ENCODE measurements at regions not wholly inside any gene's neighbourhood (a gene's known extent, or its start where the extent isn't known, plus 50 kb on each side); places are given as distances from the start of the nearest gene placed in this dataset.

GRCh38 chr12:116393859-116394650, 116.6 kb upstream of the MED13L start:
- 70 to 94% (median 79%) methylated on average over 14 of the region's 14 CpGs for WGBS, 3 donors

GRCh38 chr12:116395396-116395795, 117.9 kb upstream of the MED13L start:
- no peak overlapping the region for H3K27ac ChIP-seq (ENCODE audit: low read depth, low read length)
- WGBS, 3 donors, result 0 to 90% (median 46%) methylated on average over 1 of the region's 1 CpG

More at GRCh38 chr12:116393859-116394650, 116.6 kb upstream of the MED13L start:
- no peak overlapping the region for H3K27ac ChIP-seq (ENCODE audit: low read depth, low read length)

GRCh38 chr12:116397148-116397547, 119.7 kb upstream of the MED13L start:
- H3K27ac ChIP-seq (ENCODE audit: low read depth, low read length), result no peak overlapping the region
- 59 to 95% (median 82%) methylated on average over 3 of the region's 3 CpGs for WGBS, 3 donors

- no peak overlapping the region for H3K27ac ChIP-seq (ENCODE audit: low read depth, low read length)
Measured at GRCh38 chr12:116398193-116398592, 120.7 kb upstream of the MED13L start.

- no peak overlapping the region for H3K27ac ChIP-seq (ENCODE audit: low read depth, low read length)
- WGBS, 3 donors, result 90 to 95% (median 93%) methylated on average over 1 of the region's 1 CpG
Measured at GRCh38 chr12:116399055-116399454, 121.6 kb upstream of the MED13L start.

GRCh38 chr12:116400636-116401372, 123.3 kb upstream of the MED13L start:
- H3K27ac ChIP-seq (ENCODE audit: low read depth, low read length), result no peak overlapping the region
- WGBS, 3 donors, result 44 to 83% (median 66%) methylated on average over 4 of the region's 4 CpGs

- WGBS, 3 donors, result 80 to 89% (median 82%) methylated on average over 3 of the region's 3 CpGs
- no peak overlapping the region for H3K27ac ChIP-seq (ENCODE audit: low read depth, low read length)
Measured at GRCh38 chr12:116401565-116401964, 124.1 kb upstream of the MED13L start.

- 79 to 82% (median 79%) methylated on average over 11 of the region's 11 CpGs for WGBS, 3 donors
Measured at GRCh38 chr12:116402163-116402939, 124.9 kb upstream of the MED13L start.

GRCh38 chr12:116403546-116403945, 126.1 kb upstream of the MED13L start:
- no peak overlapping the region for H3K27ac ChIP-seq (ENCODE audit: low read depth, low read length)
- 96 to 99% (median 98%) methylated on average over 3 of the region's 3 CpGs for WGBS, 3 donors

More at GRCh38 chr12:116402163-116402939, 124.9 kb upstream of the MED13L start:
- H3K27ac ChIP-seq (ENCODE audit: low read depth, low read length), result no peak overlapping the region

- H3K27ac ChIP-seq (ENCODE audit: low read depth, low read length), result no peak overlapping the region
- WGBS, 3 donors, result 89 to 97% (median 93%) methylated on average over 14 of the region's 14 CpGs
Measured at GRCh38 chr12:116404247-116404646, 126.8 kb upstream of the MED13L start.

GRCh38 chr12:116404913-116405611, 127.6 kb upstream of the MED13L start:
- WGBS, 3 donors, result 63 to 86% (median 64%) methylated on average over 6 of the region's 6 CpGs
- H3K27ac ChIP-seq (ENCODE audit: low read depth, low read length), result no peak overlapping the region

- WGBS, 3 donors, result 36 to 77% (median 36%) methylated on average over 3 of the region's 3 CpGs
- H3K27ac ChIP-seq (ENCODE audit: low read depth, low read length), result no peak overlapping the region
Measured at GRCh38 chr12:116406529-116406928, 129.0 kb upstream of the MED13L start.

GRCh38 chr12:116408489-116409250, 131.2 kb upstream of the MED13L start:
- 79 to 92% (median 92%) methylated on average over 13 of the region's 13 CpGs for whole genome bisulfite sequencing, 3 donors
- no peak overlapping the region for H3K27ac ChIP-seq (ENCODE audit: low read depth, low read length)

GRCh38 chr12:116411977-116412376, 134.5 kb upstream of the MED13L start:
- no peak overlapping the region for H3K27ac ChIP-seq (ENCODE audit: low read depth, low read length)
- WGBS, 3 donors, result 81 to 98% (median 94%) methylated on average over 3 of the region's 3 CpGs

GRCh38 chr12:116414891-116415290, 137.4 kb upstream of the MED13L start:
- no peak overlapping the region for H3K27ac ChIP-seq (ENCODE audit: low read depth, low read length)
- WGBS, 3 donors, result 77 to 89% (median 87%) methylated on average over 12 of the region's 12 CpGs

- no peak overlapping the region for H3K27ac ChIP-seq (ENCODE audit: low read depth, low read length)
- WGBS, 3 donors, result 87 to 95% (median 93%) methylated on average over 21 of the region's 21 CpGs
Measured at GRCh38 chr12:116415408-116416108, 138.1 kb upstream of the MED13L start.

GRCh38 chr12:116416166-116416565, 138.7 kb upstream of the MED13L start:
- no peak overlapping the region for H3K27ac ChIP-seq (ENCODE audit: low read depth, low read length)
- WGBS, 3 donors, result 62 to 64% (median 62%) methylated on average over 3 of the region's 3 CpGs
